ENCODE measurements at regions not wholly inside any gene's neighbourhood (a gene's known extent, or its start where the extent isn't known, plus 50 kb on each side); places are given as distances from the start of the nearest gene placed in this dataset.

- DNase-seq (ENCODE audit: low spot score): no peak
These were observed 52.9 kb upstream of the RGS1 start for GRCh38 chr1:192522673-192523072.

DNA sequence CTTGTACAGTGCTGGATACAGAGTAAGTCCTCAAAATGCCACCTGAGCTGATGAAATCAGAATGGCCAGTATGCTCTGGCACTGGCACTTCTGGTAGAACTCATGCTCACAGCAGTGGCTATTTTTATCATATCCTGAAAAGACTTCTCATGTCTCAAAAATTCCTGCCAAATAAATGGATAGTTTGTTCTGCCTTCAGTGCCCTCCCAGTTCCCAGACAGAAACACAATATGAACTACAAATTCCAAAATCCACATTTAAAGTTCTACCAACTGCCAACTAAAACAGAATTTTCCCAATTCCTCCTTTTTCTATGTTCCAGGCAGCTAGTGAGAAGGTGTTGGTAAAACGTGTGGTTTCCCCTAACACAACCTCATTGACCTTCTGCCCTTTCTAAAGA lies 51.4 kb upstream of the RGS1 start:
- DNase-seq (ENCODE audit: low spot score): no peak
